K562 (cell line): ENCODE measurements at regions not wholly inside any gene's neighbourhood (a gene's known extent, or its start where the extent isn't known, plus 50 kb on each side); places are given as distances from the start of the nearest gene placed in this dataset.

Experiments
- E2F3 ChIP-seq: fragments of 250-450 bp; sonication (Bioruptor Pico); IDR thresholded peaks from 2 replicates; pipeline ENCODE4 v1.4.0; 2020; ENCODE audit warnings: mild to moderate bottlenecking
- GTF3C2 ChIP-seq: IDR thresholded peaks from 3 replicates; pipeline ENCODE4 v1.6.1; 2011; ENCODE audit warnings: borderline replicate concordance, mild to moderate bottlenecking, moderate library complexity; ENCODE audit not compliant: insufficient read length; ENCODE audit errors: extremely low read depth
- IFI16 ChIP-seq: fragments of 250-450 bp; sonication (Bioruptor Pico); IDR thresholded peaks from 2 replicates; pipeline ENCODE4 v2.1.2; 2022; ENCODE audit warnings: mild to moderate bottlenecking, inconsistent platforms
- MTA2 ChIP-seq: fragments of 450-650 bp; IDR thresholded peaks from 2 replicates; pipeline ENCODE4 v1.6.1; 2016; ENCODE audit warnings: low read depth
- PML ChIP-seq: IDR thresholded peaks from 2 replicates; pipeline ENCODE4 v1.6.1; 2012; ENCODE audit warnings: low read length, inconsistent platforms
- SMARCB1 ChIP-seq: IDR thresholded peaks from 2 replicates; pipeline ENCODE4 v1.6.1; 2011; ENCODE audit warnings: improper control_type of control experiment, low read depth; ENCODE audit not compliant: insufficient read length
- SOX6 ChIP-seq: fragments of 450-650 bp; IDR thresholded peaks from 2 replicates; pipeline ENCODE4 v1.6.1; 2014; ENCODE audit warnings: mild to moderate bottlenecking
- SPI1 ChIP-seq: IDR thresholded peaks from 2 replicates; pipeline ENCODE4 v1.6.1; 2011; ENCODE audit warnings: low read depth, low read length, control low read depth, borderline replicate concordance
- TEAD1 ChIP-seq, 2 experiments: fragments of 450-650 bp in 1 of 2; sonication (generic) in 1 of 2; formaldehyde crosslinking; IDR thresholded peaks; 2 replicates each; pipeline versions ENCODE4 v1.4.0 to v1.8.0; 2020 to 2022; ENCODE audit warnings: mild to moderate bottlenecking in 2 of 2, missing genetic modification reagents in 1 of 2
- ZC3H8 ChIP-seq: fragments of 450-650 bp; IDR thresholded peaks from 2 replicates; pipeline ENCODE4 v1.6.1; 2017
- ZNF124 ChIP-seq: sonication (generic); formaldehyde crosslinking; IDR thresholded peaks from 2 replicates; pipeline ENCODE4 v1.8.1; 2022; ENCODE audit warnings: missing genetic modification reagents
- ZNF318 ChIP-seq, 2 experiments: fragments of 450-650 bp; IDR thresholded peaks; 2 replicates each; pipeline ENCODE4 v1.6.1; 2016; ENCODE audit warnings: mild to moderate bottlenecking in 2 of 2, borderline replicate concordance in 1 of 2, low read depth in 1 of 2, moderate library complexity in 1 of 2

GRCh38 chr17:52604105-52604504 is 445.6 kb upstream of the CA10 start (continued):
- TF ChIP-seq ZNF318 (IDR thresholded peaks at IDR 0.05; ENCODE audit: borderline replicate concordance in 1 of 2, low read depth in 1 of 2), result no peak
- TF ChIP-seq MTA2, result no peak
- no peak for TF ChIP-seq ZC3H8
- TF ChIP-seq ZNF124 (CRISPR knock-in tag), result no peak
- TF ChIP-seq SMARCB1, result no peak
- no peak for TF ChIP-seq TEAD1 (CRISPR knock-in tag; IDR thresholded peaks at IDR 0.05)
- TF ChIP-seq PML, result no peak
- no peak for TF ChIP-seq E2F3 (CRISPR knock-in tag)
- no peak for TF ChIP-seq SOX6
- TF ChIP-seq SPI1, result no peak
- TF ChIP-seq GTF3C2, result no peak
- TF ChIP-seq IFI16 (CRISPR knock-in tag), result no peak
